HepG2 (cell line): ENCODE measurements at regions not wholly inside any gene's neighbourhood (a gene's known extent, or its start where the extent isn't known, plus 50 kb on each side); places are given as distances from the start of the nearest gene placed in this dataset.

Experiments used
- ATAC-seq: fragments of 200-7000 bp; cut with Tn5 transposase; 3 replicates; pipeline ENCODE4 v1.9.1; 2020; ENCODE audit warnings: mild to moderate bottlenecking, moderate library complexity
- BruUV-seq: library from RNA; stranded (reverse); fragments of 400-500 nt; replicated peaks from 2 replicates; lab custom pipeline; 2021; lab: Mats Ljungman, UMichigan
- CTCF ChIA-PET: fragments of 300-600 bp; formaldehyde crosslinking; extraction: SDS; loops from one replicate; lab custom pipeline; 2021; ENCODE audit warnings: low total read pairs, inconsistent platforms, low intra/inter-chr PET ratio; lab: Yijun Ruan, JAX
- POLR2A ChIA-PET: fragments of 350-600 bp; sonication (Branson Sonifier 250); formaldehyde crosslinking; loops from one replicate; lab custom pipeline; 2020; ENCODE audit warnings: antibody characterized with exemption, inconsistent platforms; lab: Yijun Ruan, JAX
- DNase-seq: peaks from one replicate; pipeline ENCODE4 v3.0.0-alpha.2; 2015; ENCODE audit warnings: low spot score
- FAIRE-seq: peaks from 3 replicates; lab custom pipeline; 2011; peaks lifted over from hg19 to GRCh38; lab: Jason Lieb, UNC
- H2AFZ ChIP-seq: one replicate; pipeline ENCODE4 v1.6.1; 2011; ENCODE audit warnings: low read length, inconsistent platforms
- H3K27ac ChIP-seq: fragments of 300-600 bp; 3 replicates; pipeline ENCODE4 v1.8.0; 2011; ENCODE audit warnings: mixed run types, mild to moderate bottlenecking, mixed read lengths, low read length, inconsistent platforms; ENCODE audit not compliant: insufficient read depth; ENCODE audit errors: extremely low read length
- H3K27me3 ChIP-seq, 2 experiments: fragments of 200-600 bp in 1 of 2; 2 replicates in 1 of 2; 3 replicates in 1 of 2; pipeline versions ENCODE4 v1.6.0 to v1.8.0; 2011; ENCODE audit warnings: low read length in 2 of 2, mild to moderate bottlenecking in 2 of 2, moderate library complexity in 2 of 2, inconsistent platforms in 1 of 2; ENCODE audit not compliant: insufficient read depth in 2 of 2, control insufficient read depth in 1 of 2
- H3K36me3 ChIP-seq, 2 experiments: fragments of 200-600 bp in 1 of 2; replicated peaks in 1 of 2; 2 replicates in 1 of 2; 3 replicates in 1 of 2; pipeline versions ENCODE4 v1.5.1 to v1.8.0; 2011; ENCODE audit warnings: low read length in 2 of 2, inconsistent platforms in 1 of 2; ENCODE audit not compliant: insufficient read depth in 2 of 2, control insufficient read depth in 1 of 2
- H3K4me1 ChIP-seq: 2 replicates; pipeline ENCODE4 v1.5.1; 2012; ENCODE audit warnings: low read length, inconsistent platforms; ENCODE audit not compliant: insufficient read depth
- H3K4me2 ChIP-seq: 2 replicates; pipeline ENCODE4 v1.6.0; 2011; ENCODE audit warnings: low read depth, low read length, inconsistent platforms
- H3K4me3 ChIP-seq, 3 experiments: fragments of 200-600 bp in 1 of 3; sonication (generic), shearing (Covaris generic) in 1 of 3; replicated peaks in 1 of 3; 2 replicates each; pipeline ENCODE4 v1.5.1; 2011 to 2016; ENCODE audit warnings: low read length in 3 of 3, inconsistent platforms in 2 of 3, low read depth in 2 of 3, mild to moderate bottlenecking in 2 of 3, control low read depth in 1 of 3, mixed read lengths in 1 of 3; ENCODE audit not compliant: insufficient read depth in 1 of 3
- H3K79me2 ChIP-seq: one replicate; pipeline ENCODE4 v1.6.1; 2011; ENCODE audit warnings: low read length, inconsistent platforms; ENCODE audit not compliant: insufficient read depth
- H3K9ac ChIP-seq: 2 replicates; pipeline ENCODE4 v1.6.0; 2011; ENCODE audit warnings: mild to moderate bottlenecking, low read depth, low read length, inconsistent platforms; ENCODE audit not compliant: insufficient read depth
- H3K9me3 ChIP-seq: 2 replicates; pipeline ENCODE4 v1.5.1; 2012; ENCODE audit warnings: mild to moderate bottlenecking, low read length
- H4K20me1 ChIP-seq: 2 replicates; pipeline ENCODE4 v1.6.0; 2011; ENCODE audit warnings: inconsistent platforms, mild to moderate bottlenecking, low read length, moderate library complexity; ENCODE audit not compliant: insufficient read depth
- PCBP2 ChIP-seq: fragments of 200-400 bp; formaldehyde crosslinking; optimal IDR thresholded peaks from 2 replicates; pipeline ENCODE3; 2018; ENCODE audit warnings: low read length, low read depth; ENCODE audit not compliant: poor library complexity, severe bottlenecking
- RXRB ChIP-seq: IDR thresholded peaks from 2 replicates; pipeline ENCODE4 v1.6.1; 2016; ENCODE audit warnings: borderline replicate concordance, missing genetic modification reagents, missing compliant biosample characterization
- ZHX2 ChIP-seq, 2 experiments: sonication (generic) in 1 of 2; formaldehyde crosslinking in 1 of 2; IDR thresholded peaks; 2 replicates each; pipeline versions ENCODE4 v1.6.1 to v1.9.0; 2014 to 2022; ENCODE audit warnings: antibody characterized with exemption in 1 of 2, borderline replicate concordance in 1 of 2, inconsistent platforms in 1 of 2, low read depth in 1 of 2, missing genetic modification reagents in 1 of 2
- WGBS: methylation state at CpG from one replicate; pipeline ENCODE4 v1.1.6; 2017; ENCODE audit warnings: low lambda C conversion rate; 5-methylcytosine and 5-hydroxymethylcytosine counted together
- in situ Hi-C: cut with HindIII; loops from 2 replicates; pipeline ENCODE4 v1.10.0; 2017; ENCODE audit warnings: low pct_unique_long_range_greater_than_20kb; ENCODE audit not compliant: extremely low pct_ligation_motif_present
- intact Hi-C: fragments of 100-400 bp; cut with micrococcal nuclease; formaldehyde crosslinking; loops from one replicate; pipeline ENCODE4 v1.10.0; 2022; ENCODE audit not compliant: unreplicated experiment

- CTCF ChIA-PET, result no interaction called here
- H3K4me1 ChIP-seq, result no peaks in the 10 kb centered on the region
Observed at GRCh38 chr4:31194823-31195222, 474.7 kb downstream of the PCDH7 start.

More at GRCh38 chr4:31194823-31195222, 474.7 kb downstream of the PCDH7 start:
- Histone ChIP-seq H3K9me3 (peaks cover 37% of the 10 kb centered on the region), H3K4me2 (no peak overlapping the region), H3K27ac (no peak overlapping the region), H3K27me3 (no peaks in the 10 kb centered on the region), H3K79me2 (no peaks in the 10 kb centered on the region), H4K20me1 (no peaks in the 10 kb centered on the region), H3K4me3 (no peak overlapping the region), H3K36me3 (no peaks in the 10 kb centered on the region), H2AFZ (no peak overlapping the region), H3K9ac (no peak overlapping the region)
- FAIRE-seq, result no peak
- in situ Hi-C loops, result no loop called here
- POLR2A ChIA-PET, result no interaction called here
- no peak for ATAC-seq
- 1% methylated on average over 3 of the region's 3 CpGs for WGBS
- no TSS peak for BruUV-seq
- intact Hi-C loops, result no loop called here
- DNase-seq, result no peak
- TF ChIP-seq RXRB (CRISPR knock-in tag), result no peak
- no peak for TF ChIP-seq PCBP2
- no peak for TF ChIP-seq ZHX2 (IDR thresholded peaks at IDR 0.05; ENCODE audit: low read depth)
- TF ChIP-seq ZHX2 (CRISPR knock-in tag; IDR thresholded peaks at IDR 0.05; ENCODE audit: borderline replicate concordance), result no peak
